ENCODE measurements at regions not wholly inside any gene's neighbourhood (a gene's known extent, or its start where the extent isn't known, plus 50 kb on each side); places are given as distances from the start of the nearest gene placed in this dataset.

DNA sequence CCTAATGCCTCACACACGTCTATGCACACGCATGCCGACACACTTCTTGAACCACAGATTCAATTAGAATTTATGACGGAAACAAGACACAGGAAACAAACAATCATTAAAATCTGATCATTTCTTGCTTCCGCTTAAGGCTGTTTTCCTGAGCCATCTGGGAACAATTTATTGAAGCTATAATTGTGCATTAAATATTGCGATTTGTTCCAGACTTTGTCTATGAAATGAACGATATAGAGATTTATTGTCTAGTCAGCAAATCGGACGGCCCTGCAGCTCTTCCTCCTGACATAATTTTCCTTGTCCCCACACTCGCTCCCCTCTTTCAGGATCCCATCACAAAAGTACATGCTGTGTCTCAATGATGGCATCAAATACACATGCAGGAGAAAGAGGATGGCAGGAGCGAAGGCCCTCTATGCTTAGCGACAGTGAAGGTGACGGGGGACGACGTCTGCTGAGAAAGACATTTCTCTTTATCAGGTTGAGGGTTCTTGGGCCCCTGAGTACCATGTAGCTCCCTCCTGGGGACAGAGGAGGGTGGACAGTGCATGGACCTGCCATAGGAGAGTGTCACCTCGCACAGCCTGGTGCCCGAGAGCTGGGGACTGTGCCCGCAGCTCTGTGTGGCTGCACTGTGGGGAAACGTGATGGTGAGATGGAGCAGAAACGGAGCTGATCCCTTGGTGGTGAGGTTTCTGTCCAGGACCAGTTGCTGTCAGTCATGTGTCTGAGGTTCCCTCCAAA is 157.3 kb downstream of the ACKR3 start:
- no peak overlapping the region for H3K27ac ChIP-seq
- no peak for TF ChIP-seq ZFX (IDR thresholded peaks at IDR 0.05; ENCODE audit: borderline replicate concordance)
- TF ChIP-seq, protein P1, sequence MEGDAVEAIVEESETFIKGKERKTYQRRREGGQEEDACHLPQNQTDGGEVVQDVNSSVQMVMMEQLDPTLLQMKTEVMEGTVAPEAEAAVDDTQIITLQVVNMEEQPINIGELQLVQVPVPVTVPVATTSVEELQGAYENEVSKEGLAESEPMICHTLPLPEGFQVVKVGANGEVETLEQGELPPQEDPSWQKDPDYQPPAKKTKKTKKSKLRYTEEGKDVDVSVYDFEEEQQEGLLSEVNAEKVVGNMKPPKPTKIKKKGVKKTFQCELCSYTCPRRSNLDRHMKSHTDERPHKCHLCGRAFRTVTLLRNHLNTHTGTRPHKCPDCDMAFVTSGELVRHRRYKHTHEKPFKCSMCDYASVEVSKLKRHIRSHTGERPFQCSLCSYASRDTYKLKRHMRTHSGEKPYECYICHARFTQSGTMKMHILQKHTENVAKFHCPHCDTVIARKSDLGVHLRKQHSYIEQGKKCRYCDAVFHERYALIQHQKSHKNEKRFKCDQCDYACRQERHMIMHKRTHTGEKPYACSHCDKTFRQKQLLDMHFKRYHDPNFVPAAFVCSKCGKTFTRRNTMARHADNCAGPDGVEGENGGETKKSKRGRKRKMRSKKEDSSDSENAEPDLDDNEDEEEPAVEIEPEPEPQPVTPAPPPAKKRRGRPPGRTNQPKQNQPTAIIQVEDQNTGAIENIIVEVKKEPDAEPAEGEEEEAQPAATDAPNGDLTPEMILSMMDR (IDR thresholded peaks at IDR 0.05): no peak

DNA sequence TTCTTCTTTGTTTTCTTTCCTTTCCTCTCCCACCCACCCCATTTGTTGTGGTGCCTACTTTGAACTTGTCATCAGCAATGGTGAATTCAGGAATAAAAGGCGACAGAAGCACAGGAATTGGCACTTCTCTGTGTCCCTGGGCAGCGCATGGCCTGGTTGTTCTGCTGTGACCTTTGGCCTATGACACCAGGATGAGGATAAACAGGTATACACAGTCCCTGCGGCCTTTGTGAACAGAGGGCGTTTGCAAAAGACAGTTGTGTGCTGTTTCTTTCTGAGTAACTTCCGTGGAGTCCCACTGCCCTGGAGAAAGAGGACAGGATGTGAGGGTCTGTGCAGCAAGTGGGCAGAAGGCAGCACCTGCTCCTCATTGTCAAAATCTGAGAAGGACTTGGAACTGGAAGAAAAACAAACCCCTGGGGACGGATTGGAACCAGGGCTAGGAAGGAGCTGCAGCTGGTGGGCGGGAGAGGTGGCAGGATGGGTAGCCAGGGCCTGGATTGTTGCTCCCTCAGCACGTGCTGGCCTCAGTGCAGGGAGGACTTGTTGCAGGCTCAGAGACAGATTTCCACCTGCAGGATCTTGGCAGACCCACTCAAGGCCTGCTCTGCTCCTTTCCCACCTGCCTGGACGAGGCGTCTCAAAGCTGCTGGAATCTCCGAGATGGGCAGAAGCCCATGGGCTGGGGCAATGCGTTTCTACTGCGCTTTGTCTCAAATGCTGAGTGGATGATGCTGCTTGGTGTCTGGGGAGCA is 159.5 kb downstream of the ACKR3 start:
- TF ChIP-seq, protein P1 (IDR thresholded peaks at IDR 0.05): no peak
- no peak for TF ChIP-seq ZFX (IDR thresholded peaks at IDR 0.05; ENCODE audit: borderline replicate concordance)
- no peak overlapping the region for H3K27ac ChIP-seq

DNA sequence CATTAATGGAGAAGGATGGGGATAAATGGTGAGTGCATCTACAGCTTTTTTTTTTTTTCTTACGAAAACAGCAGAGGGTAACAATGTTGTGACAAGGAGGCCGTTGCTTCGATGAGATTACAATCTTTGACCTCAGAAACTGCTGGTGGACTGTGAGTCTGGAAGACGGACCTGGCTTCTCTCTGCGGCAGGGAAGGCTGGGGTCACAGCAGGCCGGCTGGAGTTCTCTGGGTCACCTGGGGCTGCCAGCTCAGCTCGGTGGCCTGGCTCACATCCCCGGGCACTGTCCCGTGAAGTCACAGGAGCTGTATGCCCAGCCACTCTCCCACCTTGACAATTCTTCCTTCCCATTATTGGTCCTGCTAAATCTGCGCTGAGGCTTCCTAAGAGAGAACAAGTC is 160.8 kb downstream of the ACKR3 start:
- no peak for TF ChIP-seq ZFX (IDR thresholded peaks at IDR 0.05; ENCODE audit: borderline replicate concordance)
- TF ChIP-seq, protein P1 (IDR thresholded peaks at IDR 0.05): no peak
- no peak overlapping the region for H3K27ac ChIP-seq

DNA sequence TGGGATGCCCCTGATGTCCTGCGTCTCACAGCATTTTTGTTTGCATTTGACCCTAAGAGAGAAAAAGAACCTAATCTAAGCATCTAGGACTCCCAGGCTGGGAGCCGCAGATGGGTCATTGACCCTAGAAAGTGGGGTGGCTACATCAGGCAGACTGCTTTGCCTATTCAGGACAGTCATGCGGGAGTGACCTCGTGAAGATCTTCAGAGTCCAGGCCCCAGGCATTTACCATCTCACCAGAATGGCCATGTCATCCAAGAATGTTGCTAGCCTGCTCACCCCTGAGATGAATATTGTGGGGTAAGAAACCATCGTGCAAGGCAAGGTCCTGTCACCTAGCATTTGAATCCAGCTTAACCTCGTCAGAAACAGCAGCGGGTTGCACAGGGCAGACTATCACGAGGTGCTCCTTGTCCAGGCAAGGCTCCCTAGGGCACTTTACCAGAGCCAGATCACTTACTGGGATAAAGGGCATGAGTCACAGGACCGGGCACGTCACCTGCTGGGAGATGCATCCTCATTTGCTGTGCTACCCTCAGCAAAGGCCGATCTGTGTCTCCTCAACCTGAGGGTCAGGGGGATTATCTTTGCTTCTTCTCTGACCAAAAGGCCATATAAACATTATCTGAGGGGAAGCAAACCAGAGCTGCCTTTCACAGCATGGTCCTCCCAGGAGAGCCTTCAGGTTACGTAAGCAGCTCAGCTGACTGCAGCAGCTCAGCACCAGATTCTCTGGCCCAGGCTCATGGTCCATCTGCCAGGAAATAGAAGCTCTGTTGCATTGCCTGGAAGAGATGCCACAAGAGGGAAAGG is 162.3 kb downstream of the ACKR3 start:
- TF ChIP-seq, protein P1 (IDR thresholded peaks at IDR 0.05): no peak
- no peak for TF ChIP-seq ZFX (IDR thresholded peaks at IDR 0.05; ENCODE audit: borderline replicate concordance)
- H3K27ac ChIP-seq: no peak overlapping the region

DNA sequence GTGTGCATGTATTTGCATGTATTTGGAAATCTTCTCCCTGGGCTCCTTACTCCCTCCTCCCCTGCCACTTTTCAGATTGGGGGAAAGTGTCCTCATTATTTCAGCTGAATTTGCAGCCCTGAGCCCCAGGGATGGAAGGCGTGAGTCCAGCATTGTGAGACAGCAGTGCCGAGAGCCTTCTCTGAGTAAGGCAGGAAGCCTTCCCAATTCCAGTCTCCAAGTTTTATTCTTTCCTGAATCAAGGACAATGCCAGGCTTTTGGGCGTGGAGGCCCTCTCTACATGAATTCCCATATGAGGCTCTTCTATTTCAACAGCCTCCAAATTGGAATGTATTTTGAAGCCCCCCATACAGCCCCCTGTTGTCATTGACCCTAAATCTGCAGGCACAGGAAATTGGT is 163.5 kb downstream of the ACKR3 start:
- TF ChIP-seq, protein P1 (IDR thresholded peaks at IDR 0.05): no peak
- no peak for TF ChIP-seq ZFX (IDR thresholded peaks at IDR 0.05; ENCODE audit: borderline replicate concordance)
- no peak overlapping the region for H3K27ac ChIP-seq

DNA sequence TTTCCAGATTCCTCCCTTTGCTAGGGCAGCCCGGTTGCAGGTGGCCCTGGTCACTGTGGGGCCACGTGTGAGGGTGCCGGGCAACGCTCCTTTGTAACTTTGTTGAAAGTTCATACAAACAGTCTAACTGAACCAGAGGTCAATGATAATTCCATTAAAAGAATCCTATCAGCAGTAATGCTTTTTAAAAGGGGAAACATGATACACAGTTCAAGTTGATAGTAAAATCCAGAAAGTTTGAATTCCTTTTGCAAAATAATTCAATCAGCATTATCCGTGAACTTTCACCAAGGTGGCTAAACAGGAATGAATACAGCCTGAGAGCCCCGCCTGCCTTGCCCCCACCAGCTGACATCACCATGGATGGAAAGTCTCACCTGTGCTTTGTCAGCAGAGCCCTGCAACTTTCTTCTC is 166.2 kb downstream of the ACKR3 start:
- H3K27ac ChIP-seq: no peak overlapping the region
- TF ChIP-seq, protein P1 (IDR thresholded peaks at IDR 0.05): no peak
- no peak for TF ChIP-seq ZFX (IDR thresholded peaks at IDR 0.05; ENCODE audit: borderline replicate concordance)

Data from 22Rv1 (cell line).